ENCODE measurements at regions not wholly inside any gene's neighbourhood (a gene's known extent, or its start where the extent isn't known, plus 50 kb on each side); places are given as distances from the start of the nearest gene placed in this dataset.
"Not testable (repeated sequence)": the region's sequence is repeated elsewhere in the genome, so short reads cannot be mapped to it uniquely, and the experiment has no call there.

- no peak overlapping the region for H4K91ac ChIP-seq (ENCODE audit: insufficient read length, low read depth, low read length)
- H4K5ac ChIP-seq (ENCODE audit: insufficient read length, low read depth, low read length) = no peak overlapping the region
- H3K4me1 ChIP-seq (ENCODE audit: insufficient read depth, low read length) = no peaks in the 10 kb centered on the region
- WGBS (ENCODE audit: extremely low coverage, insufficient read length, low lambda C conversion rate) = no CpG with 5 or more reads among the region's 1 CpG
- H2BK12ac ChIP-seq (ENCODE audit: insufficient read length, low read depth, low read length) = no peak overlapping the region
- H2AK5ac ChIP-seq (ENCODE audit: insufficient read length, low read length) = no peak overlapping the region
- H3K18ac ChIP-seq (ENCODE audit: insufficient read length, low read depth, low read length) = no peak overlapping the region
- no peak for DNase-seq
- Mint-ChIP-seq H3K4me3 (no peak overlapping the region), H3K27me3 (ENCODE audit: low read depth) (no peaks in the 10 kb centered on the region; the same call in 1 of the 2 replicates), H3K36me3 (ENCODE audit: insufficient read depth in 1 of 3, low read depth in 3 of 3) (no peaks in the 10 kb centered on the region; a peak in 1 of 7 replicates), H3K4me1 (no peaks in the 10 kb centered on the region), H3K9me3 (peaks cover 41 to 62% of the 10 kb centered on the region in 2 experiments), H3K27ac (peak overlapping the region in 1 of 3 experiments; percentile 15; a peak in 2 of 7 replicates)
- H2AFZ ChIP-seq (ENCODE audit: low read length) = no peak overlapping the region
- H4K8ac ChIP-seq (replicated peaks; ENCODE audit: insufficient read length, low read depth, low read length) = no peak overlapping the region
- no peaks in the 10 kb centered on the region for H3K9me3 ChIP-seq (ENCODE audit: control insufficient read depth, low read depth, low read length)
- H3K4me2 ChIP-seq (ENCODE audit: insufficient read depth, insufficient read length, low read length) = no peak overlapping the region
- no peak overlapping the region for H3K4ac ChIP-seq (ENCODE audit: low read depth, low read length)
- no peaks in the 10 kb centered on the region for H3K79me1 ChIP-seq (ENCODE audit: insufficient read depth, low read depth, low read length, poor library complexity, severe bottlenecking)
- no peak overlapping the region for H2BK120ac ChIP-seq (ENCODE audit: low read depth, low read length, poor library complexity, severe bottlenecking)
- no peak overlapping the region for H2BK20ac ChIP-seq (ENCODE audit: low read depth, low read length, poor library complexity, severe bottlenecking)
- H2BK5ac ChIP-seq (ENCODE audit: insufficient read length, low read length) = no peak overlapping the region
- H4K20me1 ChIP-seq (ENCODE audit: control insufficient read depth, insufficient read depth, insufficient read length) = no peaks in the 10 kb centered on the region
- H2BK15ac ChIP-seq (ENCODE audit: low read depth, low read length) = no peak overlapping the region
- no peaks in the 10 kb centered on the region for H3K27me3 ChIP-seq (ENCODE audit: insufficient read depth, low read length)
- no peaks in the 10 kb centered on the region for H3K23me2 ChIP-seq (ENCODE audit: insufficient read length, low read depth, low read length, poor library complexity, severe bottlenecking)
- no peak overlapping the region for H3K27ac ChIP-seq (ENCODE audit: insufficient read length, low read depth, low read length)
- H3K56ac ChIP-seq (ENCODE audit: insufficient read length, low read depth, low read length) = no peak overlapping the region
- H3K79me2 ChIP-seq (ENCODE audit: insufficient read depth, low read length) = no peaks in the 10 kb centered on the region
- no peak overlapping the region for H3T11ph ChIP-seq (ENCODE audit: low read length)
- no peak for TF ChIP-seq CTCF (conservative IDR thresholded peaks at IDR 0.05)
- no peak overlapping the region for H3K23ac ChIP-seq (ENCODE audit: insufficient read length, low read depth, low read length)
- no peak overlapping the region for H3K9ac ChIP-seq (ENCODE audit: extremely low read depth, insufficient read length, low read length)
- H3K14ac ChIP-seq (ENCODE audit: insufficient read depth, low read length) = no peak overlapping the region
These were observed 318.8 kb downstream of the ZNF674 start for GRCh38 chrX:46226422-46226821.

GRCh38 chrX:46223499-46223898, 321.7 kb downstream of the ZNF674 start:
- not testable (repeated sequence) for H3K4me1 ChIP-seq (ENCODE audit: insufficient read depth, low read length); H4K91ac ChIP-seq (ENCODE audit: insufficient read length, low read depth, low read length); H3K18ac ChIP-seq (ENCODE audit: insufficient read length, low read depth, low read length); H2AK5ac ChIP-seq (ENCODE audit: insufficient read length, low read length); H2AFZ ChIP-seq (ENCODE audit: low read length); H3K27me3 ChIP-seq (ENCODE audit: insufficient read depth, low read length); H3K79me2 ChIP-seq (ENCODE audit: insufficient read depth, low read length); H3T11ph ChIP-seq (ENCODE audit: low read length); H3K9me3 ChIP-seq (ENCODE audit: control insufficient read depth, low read depth, low read length); H3K4me1 Mint-ChIP-seq; H3K4ac ChIP-seq (ENCODE audit: low read depth, low read length); H3K56ac ChIP-seq (ENCODE audit: insufficient read length, low read depth, low read length); H3K23ac ChIP-seq (ENCODE audit: insufficient read length, low read depth, low read length); H4K20me1 ChIP-seq (ENCODE audit: control insufficient read depth, insufficient read depth, insufficient read length); H3K14ac ChIP-seq (ENCODE audit: insufficient read depth, low read length); H2BK20ac ChIP-seq (ENCODE audit: low read depth, low read length, poor library complexity, severe bottlenecking); H3K36me3 Mint-ChIP-seq (ENCODE audit: insufficient read depth in 1 of 3, low read depth in 3 of 3); H3K9ac ChIP-seq (ENCODE audit: extremely low read depth, insufficient read length, low read length); H3K23me2 ChIP-seq (ENCODE audit: insufficient read length, low read depth, low read length, poor library complexity, severe bottlenecking); H2BK15ac ChIP-seq (ENCODE audit: low read depth, low read length); H2BK120ac ChIP-seq (ENCODE audit: low read depth, low read length, poor library complexity, severe bottlenecking); H3K4me2 ChIP-seq (ENCODE audit: insufficient read depth, insufficient read length, low read length); H3K4me3 Mint-ChIP-seq; DNase-seq; H3K27me3 Mint-ChIP-seq (ENCODE audit: low read depth); H3K27ac ChIP-seq (ENCODE audit: insufficient read length, low read depth, low read length); H3K79me1 ChIP-seq (ENCODE audit: insufficient read depth, low read depth, low read length, poor library complexity, severe bottlenecking); H2BK5ac ChIP-seq (ENCODE audit: insufficient read length, low read length); H3K27ac Mint-ChIP-seq; H4K8ac ChIP-seq (replicated peaks; ENCODE audit: insufficient read length, low read depth, low read length); H4K5ac ChIP-seq (ENCODE audit: insufficient read length, low read depth, low read length); H2BK12ac ChIP-seq (ENCODE audit: insufficient read length, low read depth, low read length)
- H3K9me3 Mint-ChIP-seq = peaks cover 44 to 67% of the 10 kb centered on the region in 2 experiments
